T-helper 1 cell (primary cell): ENCODE measurements at regions not wholly inside any gene's neighbourhood (a gene's known extent, or its start where the extent isn't known, plus 50 kb on each side); places are given as distances from the start of the nearest gene placed in this dataset.
"Not testable (repeated sequence)": the region's sequence is repeated elsewhere in the genome, so short reads cannot be mapped to it uniquely, and the experiment has no call there.

Experiments used
- DNase-seq, 5 donors: peaks; one replicate each; pipeline ENCODE4 v3.0.0-alpha.2; 2012 to 2020

GRCh38 chr9:30771163-30771708 lies 1613.2 kb upstream of the ACO1 start:
- DNase-seq, result no peak

DNA sequence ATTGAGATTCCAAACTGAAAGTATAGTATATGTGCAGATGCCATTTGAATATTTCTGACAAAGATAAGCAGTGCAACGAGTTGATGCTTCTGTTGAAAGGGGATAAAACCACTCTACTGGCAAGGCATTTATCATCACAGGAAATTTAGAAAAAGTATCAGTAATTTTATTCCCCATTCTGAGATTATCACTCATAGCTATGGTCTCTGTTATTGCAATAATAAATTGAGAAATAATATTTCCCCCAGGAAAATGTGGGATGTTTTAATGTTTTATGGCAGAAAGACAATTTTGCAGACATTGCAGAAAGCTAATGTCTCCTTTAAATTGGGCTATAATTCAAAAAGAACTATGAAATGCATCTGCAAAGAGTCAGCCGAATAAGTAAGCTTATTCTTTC lies 1612.7 kb upstream of the ACO1 start:
- no peak for DNase-seq

GRCh38 chr9:30773427-30773826 lies 1611.0 kb upstream of the ACO1 start:
- DNase-seq, result no peak

DNA sequence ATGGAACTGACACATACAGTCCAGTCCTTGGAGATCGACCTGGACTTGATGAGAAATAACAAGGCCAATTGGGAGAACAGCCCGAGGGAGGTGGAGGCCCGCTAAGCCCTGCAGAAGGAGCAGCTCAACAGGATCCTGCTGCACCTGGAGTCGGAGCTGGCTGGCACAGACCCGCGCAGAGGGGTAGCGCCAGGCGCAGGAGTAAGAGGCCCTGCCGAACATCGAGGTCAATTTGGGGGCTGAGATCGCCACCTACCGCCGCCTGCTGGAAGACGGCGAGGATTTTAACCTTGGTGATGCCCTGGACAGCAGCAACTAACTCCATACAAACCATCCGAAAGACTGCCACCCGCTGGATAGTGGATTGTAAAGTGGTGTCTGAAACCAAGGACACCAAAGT lies 1610.1 kb upstream of the ACO1 start:
- DNase-seq, result no peak

DNA sequence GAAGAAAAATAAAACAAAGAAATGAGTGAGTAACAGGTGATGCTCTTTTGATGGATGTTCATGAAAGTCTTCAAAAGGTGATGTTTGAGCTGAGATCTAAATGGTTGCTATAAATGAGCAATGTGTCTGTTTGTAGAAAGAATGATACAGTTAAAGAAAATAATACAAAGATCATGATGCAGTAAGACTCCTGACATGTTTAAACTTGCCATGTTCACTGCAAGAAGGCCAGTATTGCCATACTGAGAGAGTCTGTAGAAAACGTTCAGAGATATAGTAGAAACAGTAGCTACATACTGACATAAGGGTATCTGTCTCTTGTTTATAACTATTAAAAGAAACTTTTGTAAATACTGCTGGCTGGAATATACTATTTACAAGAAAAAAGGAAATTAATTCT lies 1609.2 kb upstream of the ACO1 start:
- no peak for DNase-seq

DNA sequence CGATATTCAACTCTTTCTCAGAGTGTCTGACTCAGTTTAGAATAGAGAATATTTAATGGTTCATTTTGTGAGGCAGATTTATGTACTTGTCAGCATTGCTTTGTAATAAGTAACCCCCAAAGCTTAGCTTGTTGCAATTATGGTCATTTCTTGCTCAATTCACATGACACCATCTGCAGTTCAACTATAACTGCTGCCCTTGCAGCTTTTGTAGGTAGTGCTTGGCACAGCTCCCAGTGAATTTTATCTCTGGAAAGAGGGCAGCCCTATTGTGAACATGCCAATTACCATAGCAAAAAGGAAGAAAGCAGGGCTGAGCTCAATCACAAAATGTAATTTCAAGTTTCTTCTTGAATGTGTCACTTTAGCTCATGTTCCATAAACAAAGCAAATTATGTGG lies 1587.7 kb upstream of the ACO1 start:
- no peak for DNase-seq

DNA sequence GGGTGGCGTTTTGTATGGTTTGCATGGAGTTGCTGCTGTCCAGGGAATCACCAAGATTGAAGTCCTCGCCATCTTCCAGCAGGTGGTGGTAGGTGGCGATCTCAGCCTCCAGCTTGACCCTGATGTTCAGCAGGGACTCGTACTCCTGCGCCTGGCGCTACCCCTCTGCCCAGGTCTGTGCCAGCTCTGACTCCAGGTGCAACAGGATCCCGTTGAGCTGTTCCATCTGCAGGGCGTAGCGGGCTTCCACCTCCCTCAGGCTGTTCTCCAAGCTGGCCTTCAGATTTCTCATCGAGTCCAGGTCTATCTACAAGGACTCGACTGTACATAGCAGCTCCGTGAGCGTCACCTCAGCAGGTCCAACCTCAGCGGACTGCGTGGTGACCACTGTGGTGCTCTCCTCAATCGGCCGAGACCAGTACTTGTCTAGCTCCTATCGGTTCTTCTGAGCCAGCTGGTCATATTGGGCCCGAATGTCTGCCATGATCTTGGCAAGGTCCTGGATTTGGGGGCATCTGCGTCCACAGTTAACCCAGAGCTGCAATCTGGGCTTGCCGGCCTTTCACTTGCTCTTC lies 1584.8 kb upstream of the ACO1 start:
- DNase-seq, result no peak

- DNase-seq, result no peak
Observed at GRCh38 chr9:30800421-30800820, 1584.0 kb upstream of the ACO1 start.

DNA sequence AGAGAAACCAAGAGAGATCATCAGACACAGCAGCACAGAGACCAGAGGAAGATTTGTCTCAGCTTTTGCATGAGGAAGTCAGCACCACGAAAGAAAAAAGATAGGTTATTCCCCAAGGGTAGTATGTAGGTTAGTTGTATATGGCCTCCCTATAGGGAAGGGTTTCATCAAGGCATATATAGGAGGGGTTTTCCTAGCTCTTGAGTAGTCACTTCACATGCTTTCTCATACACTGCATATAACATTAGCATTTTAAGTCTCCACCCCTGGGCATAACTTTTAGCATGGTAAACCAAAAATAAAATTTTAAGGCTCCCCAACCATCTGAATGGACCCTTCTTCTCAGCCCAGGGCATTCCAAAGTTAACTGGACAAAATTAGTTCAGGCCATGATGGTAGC lies 1571.6 kb upstream of the ACO1 start:
- DNase-seq, result no peak

DNA sequence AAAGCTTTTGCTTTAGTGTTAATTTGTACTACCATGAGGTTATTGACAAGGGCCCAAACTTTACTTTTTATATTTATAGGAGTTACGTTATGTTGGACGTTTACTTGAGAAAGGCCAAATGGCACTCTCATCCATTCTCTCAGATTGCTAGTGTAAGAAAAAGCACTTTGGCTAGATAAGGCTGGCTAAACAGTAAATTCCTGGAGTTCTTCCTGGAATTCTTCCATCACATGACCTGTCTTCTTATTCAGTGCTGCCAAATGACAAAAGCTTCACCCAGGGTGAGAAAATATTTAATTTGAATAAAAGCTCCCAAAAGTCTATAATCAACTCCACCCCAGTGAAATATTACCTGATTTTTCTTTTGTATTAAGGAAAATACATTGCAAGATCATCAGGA lies 1568.9 kb upstream of the ACO1 start:
- no peak for DNase-seq

DNA sequence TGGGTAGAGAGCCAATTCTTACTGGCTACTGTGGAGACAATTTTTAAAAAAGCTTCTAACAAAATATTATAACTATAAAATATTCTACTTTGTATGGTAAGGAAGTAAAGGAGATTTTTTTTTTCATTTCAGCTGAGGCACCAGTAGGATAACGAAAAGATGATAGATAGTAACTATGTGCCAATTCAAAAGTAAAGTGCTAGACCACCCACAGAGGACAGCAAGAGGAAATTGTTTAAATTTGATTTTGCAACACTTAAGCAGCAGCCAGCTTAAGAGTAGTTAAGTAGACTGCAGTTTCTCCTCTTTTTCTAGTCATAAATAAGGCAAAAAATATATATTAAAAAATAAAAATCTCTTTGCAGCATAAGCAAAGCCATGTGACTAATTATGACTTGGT lies 1539.3 kb upstream of the ACO1 start:
- no peak for DNase-seq

DNA sequence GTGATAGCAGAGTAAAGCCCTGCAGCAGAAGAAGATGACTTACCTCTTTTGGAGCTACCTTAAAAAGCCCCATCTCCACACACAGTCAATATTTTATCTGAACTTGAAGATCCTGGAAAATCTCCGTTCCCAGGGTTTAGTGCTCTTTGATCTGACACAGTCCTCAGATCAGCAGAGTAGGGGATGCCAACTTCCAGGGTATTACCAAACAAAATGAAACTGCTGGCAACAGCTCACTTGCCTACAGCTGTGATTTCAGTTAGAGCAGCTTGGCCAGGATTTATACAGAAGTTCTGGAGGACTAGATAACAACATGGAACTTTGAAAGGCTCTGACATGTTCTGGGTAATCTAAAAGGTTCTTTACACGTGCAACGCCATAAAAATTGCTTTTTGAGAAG lies 1537.8 kb upstream of the ACO1 start:
- no peak for DNase-seq

DNA sequence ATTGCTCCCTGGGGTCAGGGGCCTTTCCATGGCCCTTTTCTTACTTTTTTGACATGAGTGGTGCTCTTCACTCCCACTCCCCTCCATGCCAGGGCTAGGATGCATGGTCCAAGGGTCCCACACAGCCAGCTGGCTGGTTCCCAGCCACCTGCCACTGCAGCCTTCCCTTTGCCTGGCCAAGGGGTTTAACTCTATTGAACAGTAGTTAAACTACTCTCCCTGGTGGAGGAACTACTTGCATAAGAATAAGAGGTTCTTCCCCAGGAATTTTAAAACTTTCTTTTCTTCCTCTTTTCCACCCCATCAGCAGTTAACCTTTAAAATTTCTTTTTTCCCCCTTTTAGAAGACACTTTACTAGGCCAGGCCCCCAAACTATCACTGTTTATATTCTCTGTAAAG lies 1532.8 kb upstream of the ACO1 start:
- no peak for DNase-seq

DNA sequence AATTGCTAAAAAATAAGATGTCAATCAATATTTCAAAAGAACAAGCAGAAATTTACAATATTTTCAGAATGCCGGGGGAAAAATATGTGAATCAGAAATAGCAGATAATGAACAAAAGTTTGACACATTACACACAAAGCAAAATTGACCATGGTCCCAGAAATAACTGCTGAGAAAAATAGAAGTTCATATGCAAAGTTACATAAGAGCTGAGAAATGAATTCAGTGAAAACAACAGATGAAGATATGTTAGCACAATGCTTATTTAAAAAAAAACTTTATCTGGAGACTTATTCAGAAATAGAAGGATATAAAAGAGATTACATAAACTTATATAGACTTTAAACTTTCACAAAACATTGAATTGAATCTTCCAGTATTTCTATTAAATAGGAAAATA lies 1483.7 kb upstream of the ACO1 start:
- DNase-seq, result no peak

DNA sequence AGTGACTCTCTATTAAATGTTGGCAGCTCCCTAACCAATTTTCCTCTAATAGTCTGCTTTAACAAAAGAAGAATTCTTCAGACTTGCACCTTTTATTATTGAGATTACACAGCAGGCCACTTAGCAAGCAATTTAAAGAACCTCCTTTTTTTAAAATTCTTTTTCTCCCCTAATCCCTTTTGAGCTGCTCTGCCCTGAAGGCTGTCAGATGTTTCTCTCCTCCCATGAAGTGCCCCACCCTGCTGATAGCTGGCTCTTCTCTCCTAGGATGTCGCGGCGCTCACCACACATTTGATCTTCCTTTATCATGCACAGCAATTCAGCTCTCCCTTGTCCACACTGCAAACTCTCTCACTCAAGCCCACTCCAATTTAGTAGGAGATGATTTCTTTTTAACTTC lies 1471.1 kb upstream of the ACO1 start:
- no peak for DNase-seq

GRCh38 chr9:30915451-30915850 lies 1469.0 kb upstream of the ACO1 start:
- DNase-seq, result no peak

DNA sequence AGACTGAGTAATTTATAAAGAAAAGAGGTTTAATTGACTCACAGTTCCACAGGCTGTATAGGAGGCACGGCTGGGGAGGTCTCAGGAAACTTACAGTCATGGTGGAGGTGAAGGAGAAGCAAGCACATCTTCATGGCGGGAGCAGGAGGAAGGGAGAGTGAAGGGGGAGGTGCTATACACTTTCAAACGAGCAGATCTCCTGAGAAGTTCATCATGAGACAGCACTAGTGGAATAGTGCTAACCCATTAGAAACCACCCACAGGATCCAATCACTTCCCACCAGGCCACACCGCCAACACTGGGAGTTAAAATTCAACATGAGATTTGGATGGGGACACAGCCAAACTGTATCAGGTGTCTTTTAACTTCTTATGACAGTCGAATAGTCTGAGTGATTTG lies 1459.3 kb upstream of the ACO1 start:
- no peak for DNase-seq

GRCh38 chr9:30925635-30926034 lies 1458.8 kb upstream of the ACO1 start:
- DNase-seq, result no peak

DNA sequence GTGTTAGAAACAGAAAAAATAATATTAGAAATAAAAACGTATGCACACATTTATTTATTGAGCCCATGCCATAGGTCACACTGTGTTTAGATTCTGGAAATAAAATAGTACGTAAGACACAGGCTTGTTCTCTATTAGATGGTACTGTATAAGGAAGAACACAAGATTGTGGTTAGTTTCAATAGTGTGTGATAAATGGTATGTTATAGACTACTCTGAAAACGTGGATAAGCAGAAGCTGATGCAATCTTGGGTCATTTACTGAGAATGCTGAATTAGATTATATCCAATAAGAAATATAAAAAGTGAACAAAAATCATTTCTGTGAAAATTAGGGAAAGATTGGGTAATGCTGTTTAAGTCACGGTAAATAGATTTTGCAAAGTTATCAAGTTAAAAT lies 1456.4 kb upstream of the ACO1 start:
- no peak for DNase-seq

- DNase-seq, result no peak
Observed at GRCh38 chr9:30932226-30932625, 1452.2 kb upstream of the ACO1 start.

- DNase-seq, result no peak
Observed at GRCh38 chr9:30935730-30936129, 1448.7 kb upstream of the ACO1 start.

- DNase-seq, result no peak
Observed at GRCh38 chr9:30937106-30937505, 1447.3 kb upstream of the ACO1 start.

DNA sequence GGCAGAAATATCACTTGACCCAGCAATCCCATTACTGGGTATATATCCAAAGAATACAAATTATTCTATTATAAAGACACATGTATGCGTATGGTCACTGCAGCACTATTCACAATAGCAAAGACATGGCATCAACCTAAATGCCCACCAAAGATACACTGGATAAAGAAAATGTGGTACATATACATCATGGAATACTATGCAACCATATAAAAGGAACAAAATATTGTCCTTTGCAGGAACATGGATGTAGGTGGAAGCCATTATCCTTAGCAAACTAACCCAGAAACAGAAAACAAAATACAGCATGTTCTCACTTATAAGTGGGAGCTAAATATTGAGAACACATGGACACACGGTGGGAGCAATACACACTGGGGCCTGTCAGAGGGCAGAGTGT lies 1441.6 kb upstream of the ACO1 start:
- DNase-seq, result not testable (repeated sequence)

DNA sequence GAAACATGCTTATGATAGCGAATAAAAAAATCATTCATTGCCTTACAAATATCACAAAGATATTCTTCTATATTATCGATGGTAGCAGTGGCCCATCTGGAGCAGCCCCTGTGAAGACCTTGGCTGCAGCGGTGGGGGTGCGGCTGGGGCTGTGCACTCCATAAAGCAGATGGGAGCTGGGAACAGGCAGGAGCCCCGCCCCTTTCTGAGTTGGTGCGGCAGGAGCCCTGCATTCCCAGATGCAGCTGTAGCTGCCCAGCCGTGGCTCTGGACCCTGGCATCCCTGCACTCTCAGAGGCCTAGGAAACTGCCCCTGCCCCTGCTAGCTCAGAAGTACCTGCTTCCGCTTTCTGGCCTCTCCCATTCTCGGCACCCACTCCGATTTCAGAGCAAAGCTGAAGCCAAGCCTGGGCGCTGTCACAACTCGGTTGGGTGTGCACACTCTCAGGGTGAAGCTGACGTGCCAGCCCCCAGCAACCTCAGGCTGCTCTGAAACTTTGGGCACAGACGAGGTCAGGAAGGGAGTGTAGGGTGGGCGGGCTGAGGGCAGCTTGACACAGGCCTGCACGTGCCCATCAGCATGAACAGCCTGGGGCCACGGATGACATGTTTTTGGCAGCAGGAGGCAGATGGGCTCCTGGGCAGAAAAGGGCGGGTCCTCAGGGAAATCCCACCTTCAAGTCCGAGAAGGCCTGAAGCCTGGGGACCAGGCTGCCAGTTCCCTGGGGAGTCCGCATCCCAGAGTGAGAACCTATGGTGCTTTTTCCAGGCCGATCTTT lies 1440.8 kb upstream of the ACO1 start:
- no peak for DNase-seq

DNA sequence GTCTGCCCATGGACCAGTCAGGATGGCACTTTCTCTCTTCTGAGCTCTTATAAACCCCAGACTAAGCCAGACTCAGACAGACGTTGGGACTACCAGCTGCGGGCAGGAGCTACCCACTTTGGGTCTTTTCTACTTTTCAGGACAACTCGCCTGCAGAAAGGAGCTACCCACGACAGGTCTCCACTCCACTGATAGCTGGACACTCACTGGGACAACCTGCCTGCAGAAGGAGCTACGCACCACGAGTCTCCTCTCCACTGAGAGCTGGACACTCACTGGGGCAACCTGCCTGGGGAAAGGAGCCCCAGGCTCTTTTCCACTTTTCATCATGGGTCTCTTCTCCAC lies 1440.2 kb upstream of the ACO1 start:
- no peak for DNase-seq
